ENCODE measurements at regions not wholly inside any gene's neighbourhood (a gene's known extent, or its start where the extent isn't known, plus 50 kb on each side); places are given as distances from the start of the nearest gene placed in this dataset.
A peak's percentile ranks its signal among the peaks of the same experiment; 100 is the strongest.

DNA sequence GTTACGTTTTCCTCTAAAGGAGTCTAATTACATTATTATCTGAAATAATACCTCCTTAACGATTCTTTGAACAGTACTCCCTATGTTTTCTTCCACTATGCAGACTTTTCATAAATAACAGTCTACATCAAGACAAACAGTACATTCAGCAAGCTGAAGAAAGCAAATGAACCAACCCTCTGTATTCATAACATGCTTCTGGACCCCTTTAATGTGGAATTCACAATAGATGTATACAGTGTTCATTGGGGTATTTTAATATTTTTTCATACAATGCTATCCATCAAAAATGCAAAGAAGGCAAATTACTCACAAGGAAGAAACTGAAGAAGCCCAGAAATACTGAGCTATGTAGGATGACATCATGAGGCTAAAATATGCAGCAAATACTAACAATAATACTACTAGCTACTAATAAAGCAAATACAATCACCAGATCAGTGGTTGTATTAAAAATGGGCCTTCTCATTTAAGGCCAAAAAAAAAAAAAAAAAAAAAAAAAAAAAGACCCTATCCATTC is 408.6 kb downstream of the MTX2 start:
- no peak for DNase-seq (ENCODE audit: low read depth, low spot score)

DNA sequence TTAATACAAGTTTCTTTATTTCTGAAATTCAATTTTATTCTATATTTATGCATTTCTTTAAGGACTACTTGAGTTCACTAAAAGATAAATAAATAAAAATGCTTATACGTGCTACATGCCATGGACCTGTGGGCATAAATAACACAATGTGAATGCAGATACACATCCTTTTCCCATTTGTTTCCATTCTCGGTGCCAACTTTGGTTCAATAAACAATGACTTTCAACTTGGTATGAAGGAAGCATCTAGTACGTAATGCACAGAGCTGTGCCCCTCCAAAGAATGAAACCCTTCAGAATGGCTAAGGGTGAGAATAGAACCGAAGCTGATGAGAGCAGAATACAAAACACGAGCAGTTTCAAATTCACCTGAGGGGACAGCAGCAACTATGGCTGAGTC is 409.3 kb downstream of the MTX2 start:
- no peak for DNase-seq (ENCODE audit: low read depth, low spot score)

DNA sequence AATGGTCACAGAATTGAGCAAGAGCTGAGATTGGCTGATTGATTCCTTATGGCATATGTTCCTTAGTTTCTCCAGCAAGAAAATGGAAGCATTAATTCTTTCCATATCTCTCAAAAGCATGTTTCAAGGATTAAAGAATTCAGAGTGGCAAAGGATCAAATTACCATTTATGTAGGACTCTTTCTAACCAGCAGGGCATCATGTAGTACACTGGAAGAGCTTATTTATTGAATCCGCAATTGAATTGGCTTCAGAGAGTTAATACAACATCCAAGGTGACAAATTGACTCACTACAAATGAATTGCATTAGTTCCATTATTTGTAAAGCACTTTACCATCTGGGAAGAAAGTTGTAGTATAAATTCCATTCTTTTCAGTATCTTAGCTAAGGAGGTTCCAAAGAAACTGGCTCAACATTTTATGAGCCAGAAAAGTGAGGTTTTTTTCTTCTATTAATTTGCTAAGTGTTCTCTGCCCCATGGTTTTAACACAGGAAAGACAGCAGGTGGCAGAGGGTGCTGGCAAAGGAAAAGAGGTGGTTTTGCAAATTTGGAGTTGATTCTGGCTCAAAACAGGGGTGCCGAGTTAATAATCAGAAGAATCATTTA is 409.9 kb downstream of the MTX2 start:
- no peak for DNase-seq (ENCODE audit: low read depth, low spot score)

DNA sequence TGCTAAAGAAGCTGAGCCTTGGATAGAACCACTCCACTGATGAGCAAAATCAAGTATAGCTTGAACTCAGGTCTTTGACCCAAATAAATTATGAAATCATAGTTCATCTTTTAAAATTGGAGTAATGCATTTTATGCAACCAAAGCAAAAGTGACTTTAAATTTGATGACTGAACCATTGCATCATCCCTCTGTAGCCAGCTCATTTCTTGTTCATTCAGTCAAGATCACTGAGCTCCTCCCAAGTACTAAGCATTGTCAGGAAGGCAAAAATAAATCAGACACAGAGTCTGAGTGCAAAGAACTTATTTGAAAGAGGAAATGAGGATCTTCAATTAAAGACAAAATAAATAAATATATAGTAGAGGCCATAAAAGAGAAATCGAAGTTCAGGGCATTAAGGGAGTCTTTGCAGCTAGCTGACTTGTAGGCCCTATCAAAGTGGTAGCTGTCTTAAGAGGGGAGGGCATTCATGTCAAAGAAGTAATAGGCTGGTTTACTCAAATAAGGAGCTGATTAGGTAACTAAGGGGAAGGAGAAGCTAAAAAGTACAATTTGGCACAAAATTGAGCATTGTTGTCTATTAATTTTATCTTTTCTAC is 411.8 kb downstream of the MTX2 start:
- DNase-seq (ENCODE audit: low read depth, low spot score) = no peak

DNA sequence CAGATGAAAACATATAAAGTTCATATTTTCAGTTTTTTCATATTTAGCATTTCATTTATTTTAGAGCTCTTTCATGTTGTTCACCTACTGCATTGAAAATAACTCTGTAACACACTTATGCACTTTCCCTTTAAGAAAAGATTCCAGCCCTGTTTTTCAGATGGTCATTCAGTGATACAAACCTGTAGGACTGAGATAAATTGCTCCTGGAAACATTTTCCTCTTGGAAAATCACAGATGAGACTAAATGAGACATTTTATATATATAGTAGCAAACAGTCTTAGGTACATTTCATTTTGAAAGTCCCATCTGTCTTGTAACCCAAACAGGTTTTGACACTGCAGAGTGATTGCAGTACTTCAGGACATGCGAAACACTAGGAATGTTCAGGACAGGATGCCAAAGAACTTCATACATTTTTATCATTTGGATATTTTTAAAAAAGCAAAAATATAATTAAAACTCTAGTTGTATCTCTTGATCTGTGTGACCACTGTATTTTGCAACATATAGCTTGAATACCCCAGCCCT is 412.4 kb downstream of the MTX2 start:
- DNase-seq (ENCODE audit: low read depth, low spot score) = no peak

DNA sequence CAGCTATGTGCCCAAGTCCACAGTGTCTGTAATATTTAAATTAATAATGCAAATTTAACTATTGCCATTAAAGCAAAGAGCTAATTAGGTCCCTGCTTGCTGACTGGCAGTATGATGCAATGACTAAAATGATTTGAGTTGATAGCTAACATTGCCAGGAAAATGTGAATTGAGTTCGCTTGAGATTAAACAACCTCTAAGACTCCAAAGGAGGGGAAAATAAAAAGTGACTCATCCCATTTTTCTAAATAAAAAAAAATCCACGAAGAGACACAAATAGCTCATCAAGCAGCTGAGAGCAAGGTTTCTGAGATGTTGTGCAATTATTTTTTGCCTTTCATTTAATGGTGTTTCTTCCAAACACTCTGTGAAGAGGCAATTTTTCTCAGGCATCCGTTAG is 413.0 kb downstream of the MTX2 start:
- no peak for DNase-seq (ENCODE audit: low read depth, low spot score)

DNA sequence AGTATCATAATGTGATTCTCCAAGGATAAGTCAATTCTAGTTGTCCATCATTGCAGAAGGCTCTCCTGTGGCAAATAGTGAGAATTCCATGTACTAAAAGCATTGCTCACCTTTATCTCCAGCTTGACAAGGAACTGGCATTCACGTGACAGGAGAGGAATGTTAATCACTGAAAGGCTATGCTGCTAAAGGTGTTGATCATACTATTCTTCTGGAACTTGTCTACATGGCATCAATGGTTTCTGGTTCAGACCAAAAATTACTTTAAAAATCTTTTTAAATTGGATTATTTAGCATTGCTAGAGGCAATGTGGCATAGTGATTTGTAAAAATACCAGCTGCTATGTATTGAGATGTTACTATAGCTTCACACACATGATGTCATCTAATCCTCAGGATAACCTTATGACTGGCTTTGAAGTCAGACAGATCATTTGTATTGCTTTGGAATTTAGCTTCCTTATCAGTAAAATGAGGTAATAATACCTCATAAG is 414.4 kb downstream of the MTX2 start:
- no peak for DNase-seq (ENCODE audit: low read depth, low spot score)

DNA sequence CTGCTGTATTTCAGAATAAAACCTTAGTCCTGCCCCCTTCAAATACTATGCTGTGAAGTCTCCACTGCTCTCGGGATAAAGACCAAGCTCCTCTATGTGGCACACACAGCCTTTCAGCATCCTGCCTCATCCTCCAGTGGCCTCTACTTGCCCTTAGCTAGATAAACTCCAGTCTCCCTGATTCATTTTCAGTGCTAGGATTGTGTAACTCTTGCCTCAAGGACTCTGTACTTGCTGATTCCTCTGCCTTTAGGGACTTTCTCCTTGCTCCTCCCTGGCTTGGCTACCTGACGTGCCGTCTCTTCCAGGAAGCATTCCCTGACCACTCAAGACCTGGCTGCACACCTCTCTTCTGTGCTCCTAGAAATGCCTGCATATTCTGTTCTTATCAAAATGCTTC is 416.7 kb downstream of the MTX2 start:
- DNase-seq (ENCODE audit: low read depth, low spot score) = no peak

DNA sequence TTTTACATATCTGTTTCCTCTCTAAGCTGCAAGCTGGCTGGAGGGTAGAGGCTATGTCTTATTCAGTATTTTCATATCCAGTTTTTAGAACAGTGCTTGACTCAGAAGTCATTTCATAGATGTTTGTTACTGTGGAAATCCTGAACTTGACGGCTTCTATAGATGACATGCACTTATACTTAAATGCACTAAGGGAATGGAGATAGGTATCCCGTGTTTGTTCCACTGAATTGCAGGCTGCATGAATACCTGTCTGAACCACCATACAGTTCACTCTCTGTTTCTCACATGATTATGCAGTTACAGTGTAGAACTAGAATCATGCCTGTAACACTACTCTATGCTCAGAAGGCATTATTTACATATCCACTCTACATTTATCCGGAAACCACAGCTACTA is 417.1 kb downstream of the MTX2 start:
- DNase-seq (ENCODE audit: low read depth, low spot score) = no peak

DNA sequence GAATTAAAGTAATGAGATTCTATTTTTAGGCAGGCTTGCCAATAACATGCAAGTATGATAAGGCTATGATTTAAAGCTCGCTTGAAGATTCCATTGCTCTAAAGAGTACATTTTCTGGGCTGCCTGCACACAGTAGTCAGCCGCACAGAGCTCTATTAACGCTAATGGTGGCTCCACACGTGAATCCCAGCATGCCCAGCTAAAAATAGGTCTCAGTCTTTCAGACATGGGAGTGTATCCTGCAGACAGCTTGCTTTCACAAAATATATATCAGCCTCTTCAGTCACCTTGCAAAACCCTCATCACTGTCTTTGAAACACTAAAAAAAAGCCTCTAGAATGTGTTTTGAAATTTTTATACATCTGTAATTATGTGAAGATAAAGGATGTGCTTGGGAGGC is 418.1 kb downstream of the MTX2 start:
- no peak for DNase-seq (ENCODE audit: low read depth, low spot score)

DNA sequence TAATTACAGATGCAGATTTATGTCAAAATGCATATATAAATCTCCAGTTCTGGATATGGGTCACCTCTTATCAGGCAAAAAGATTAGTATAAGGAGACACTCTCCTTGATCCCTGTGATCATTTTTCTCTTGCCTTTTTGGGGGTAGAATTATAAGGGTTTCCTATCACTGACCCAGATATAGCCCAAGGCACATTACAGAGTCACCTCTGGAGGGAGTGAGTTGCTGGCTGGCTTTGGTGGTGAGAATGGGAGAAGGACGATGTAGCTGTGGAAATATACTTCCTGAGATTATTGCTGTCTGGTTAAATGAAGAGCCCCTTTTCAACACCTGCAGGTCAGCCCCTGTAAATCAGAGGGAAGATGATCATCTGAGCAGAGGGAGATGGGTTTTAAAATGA is 418.7 kb downstream of the MTX2 start:
- no peak for DNase-seq (ENCODE audit: low read depth, low spot score)

DNA sequence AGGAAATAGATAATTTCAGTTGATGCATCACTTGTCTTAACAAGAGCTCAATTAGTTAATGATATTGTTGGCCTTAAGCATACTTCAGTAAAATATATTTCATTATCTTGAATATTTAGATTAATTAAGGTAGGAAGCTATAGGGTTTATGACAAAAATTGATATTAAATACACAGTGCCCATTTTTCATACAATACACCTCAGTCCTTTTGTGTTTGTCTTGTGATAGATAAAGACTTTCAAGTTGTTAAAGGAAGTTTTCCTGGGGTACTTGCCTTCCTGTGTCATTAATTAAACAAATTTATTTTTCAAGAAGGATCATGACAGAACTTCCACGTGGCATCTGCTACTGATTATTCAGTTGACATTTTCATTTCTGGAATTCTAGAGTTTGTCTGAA is 420.5 kb downstream of the MTX2 start:
- DNase-seq (ENCODE audit: low read depth, low spot score) = no peak

DNA sequence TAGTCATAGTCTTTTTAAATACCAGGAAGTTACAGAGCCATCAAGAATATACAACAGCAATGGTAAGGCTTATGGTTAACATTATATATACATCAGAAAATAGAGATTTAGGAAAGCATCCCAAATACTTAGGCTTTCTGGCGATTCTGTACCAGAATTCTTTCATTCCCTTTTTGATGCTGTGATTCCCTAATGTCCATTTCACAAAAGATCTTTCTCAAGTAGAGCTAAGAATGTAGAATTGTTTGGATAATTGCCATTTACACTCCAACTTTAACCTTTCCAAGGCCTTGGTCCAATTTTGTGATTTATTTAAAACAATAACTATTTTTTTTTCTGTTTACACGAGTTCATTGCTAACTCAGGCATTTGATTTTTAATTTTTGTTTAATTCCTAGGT is 422.2 kb downstream of the MTX2 start:
- no peak for DNase-seq (ENCODE audit: low read depth, low spot score)

DNA sequence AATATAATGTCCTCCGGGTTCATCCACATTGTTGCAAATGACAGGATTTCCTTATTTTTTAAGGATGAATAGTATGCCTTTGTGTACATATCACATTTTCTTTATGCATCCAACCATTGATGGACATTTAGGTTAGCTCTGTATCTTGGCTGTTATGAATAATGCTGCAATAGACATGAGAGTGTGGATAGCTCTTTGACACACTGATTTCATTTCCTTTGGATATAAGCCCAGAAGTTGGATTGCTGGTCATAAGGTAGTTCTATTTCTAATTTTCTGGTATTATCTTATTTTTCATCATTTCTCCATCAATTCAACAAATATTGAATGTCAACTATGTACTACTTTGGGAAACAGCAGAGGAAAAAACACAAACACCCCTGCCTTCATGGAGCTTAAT is 423.3 kb downstream of the MTX2 start:
- no peak for DNase-seq (ENCODE audit: low read depth, low spot score)

DNA sequence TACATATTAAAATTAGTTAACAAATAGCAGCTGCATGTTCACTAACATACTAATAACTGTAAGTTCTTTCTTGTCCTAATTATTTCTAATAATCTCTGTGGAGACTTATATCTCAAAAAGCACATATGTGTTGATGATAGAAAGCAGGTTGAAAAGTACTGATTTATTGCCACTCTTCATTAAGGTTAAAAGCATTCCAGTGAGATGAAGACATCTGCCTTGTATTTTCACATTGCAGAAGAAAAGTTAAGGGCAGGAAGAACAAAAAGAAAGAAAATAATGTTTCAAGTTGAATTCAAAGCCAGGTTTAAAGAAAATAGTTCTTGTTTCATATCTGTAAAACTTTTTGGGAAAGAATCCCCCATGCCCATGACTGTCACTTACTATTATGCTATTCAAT is 429.9 kb downstream of the MTX2 start:
- no peak for DNase-seq (ENCODE audit: low read depth, low spot score)

DNA sequence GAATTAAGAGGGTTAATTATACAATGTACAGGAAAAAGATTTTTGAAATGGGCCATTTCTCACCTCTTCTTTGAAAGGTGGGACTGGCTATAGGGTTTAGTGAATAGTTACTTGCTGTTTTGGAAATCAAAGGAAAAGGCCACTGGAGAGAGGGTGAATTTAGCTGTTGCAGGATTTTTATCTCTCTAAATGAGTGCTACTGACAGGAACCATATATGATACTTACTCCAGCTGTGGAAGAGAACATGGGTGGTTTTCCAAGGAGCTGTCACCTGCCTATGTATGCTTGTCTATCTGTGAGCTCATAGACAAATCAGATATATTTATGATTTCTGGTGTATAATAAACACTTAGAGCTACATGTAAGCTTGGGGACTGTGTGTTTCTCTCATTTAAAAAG is 430.4 kb downstream of the MTX2 start:
- DNase-seq (ENCODE audit: low read depth, low spot score) = no peak

DNA sequence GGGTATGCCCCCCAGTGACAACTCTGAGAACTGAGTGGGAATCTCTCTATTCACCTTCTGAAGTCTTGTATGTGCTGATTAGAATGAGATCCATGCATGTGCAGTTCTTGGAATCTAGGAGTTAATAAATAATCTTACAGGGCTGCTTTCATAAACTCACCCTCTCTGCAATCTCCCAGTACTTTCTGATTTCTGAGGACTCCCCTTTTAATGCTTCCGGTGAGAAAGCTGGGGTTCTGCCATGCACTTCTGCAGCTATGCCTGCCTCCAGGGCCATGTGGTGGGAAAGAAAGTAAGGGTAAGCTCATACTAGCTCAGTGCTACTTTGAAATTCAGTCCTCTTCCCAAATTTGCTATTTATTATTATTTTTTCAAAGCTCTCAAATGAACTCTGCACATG is 432.9 kb downstream of the MTX2 start:
- DNase-seq (ENCODE audit: low read depth, low spot score) = no peak

DNA sequence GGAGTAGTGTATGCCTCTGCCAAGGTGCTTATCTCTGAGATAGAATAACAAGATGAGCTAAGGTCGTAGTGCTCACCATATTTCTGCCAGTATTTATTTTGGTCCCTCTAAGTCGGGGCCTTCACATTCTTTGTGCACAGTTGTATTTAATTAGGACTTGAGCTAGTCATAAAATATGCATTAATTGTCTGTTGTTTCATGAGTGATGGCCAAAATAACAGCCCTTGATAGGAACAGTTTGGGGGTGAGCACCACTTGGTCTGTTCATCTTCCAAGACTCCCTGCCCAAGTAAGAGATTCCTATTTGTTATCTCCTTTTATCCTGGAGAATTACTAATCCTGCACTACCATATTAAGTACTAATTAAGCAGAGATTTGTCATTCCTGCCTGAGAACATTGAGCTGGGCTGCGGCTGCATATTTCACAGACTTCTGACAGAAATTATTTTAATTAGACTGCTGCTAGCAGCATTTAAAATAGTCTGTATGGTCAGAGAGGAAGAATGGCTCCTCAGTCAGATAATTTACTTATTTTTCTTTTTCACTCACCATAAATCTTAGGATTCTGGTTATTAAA is 435.1 kb downstream of the MTX2 start:
- DNase-seq (ENCODE audit: low read depth, low spot score) = peak; percentile 4

DNA sequence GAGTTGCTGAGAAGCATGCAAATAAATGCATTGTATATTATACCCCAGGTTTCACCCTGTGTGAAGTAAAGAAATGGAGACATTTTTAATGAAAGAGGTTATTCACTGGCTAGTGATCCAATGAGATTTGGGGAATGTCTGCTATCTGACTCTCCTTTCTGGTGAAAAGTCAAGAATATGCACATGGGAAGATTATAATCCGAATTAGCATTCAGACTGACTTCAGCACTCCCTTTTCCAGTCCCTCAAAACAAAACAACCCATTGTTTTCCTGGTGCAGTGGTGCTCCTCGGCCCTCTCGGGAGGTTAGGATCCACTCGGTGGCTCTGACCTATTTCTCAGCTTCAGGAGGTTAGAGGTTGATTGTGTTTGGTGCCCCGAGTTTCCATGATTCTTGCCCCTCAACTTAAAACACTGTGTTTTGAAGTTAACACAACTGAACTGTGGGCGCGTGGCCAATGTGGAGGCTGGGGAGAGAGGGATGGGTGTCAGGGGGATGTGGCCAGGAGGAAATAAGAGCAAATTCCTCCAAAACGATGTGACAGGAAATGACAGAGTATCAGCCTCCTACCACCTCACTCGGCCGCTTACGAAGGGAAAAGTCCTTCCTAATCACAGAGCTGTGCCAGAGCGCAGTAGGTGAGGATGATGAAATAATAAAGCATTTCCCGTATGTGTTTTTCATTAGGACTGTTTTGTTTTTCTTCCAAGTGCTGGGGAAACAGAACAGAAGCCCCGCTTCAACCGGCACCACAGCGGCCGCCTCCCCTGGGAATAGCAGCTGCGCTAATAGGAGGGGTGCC is 440.1 kb downstream of the MTX2 start:
- no peak for DNase-seq (ENCODE audit: low read depth, low spot score)

DNA sequence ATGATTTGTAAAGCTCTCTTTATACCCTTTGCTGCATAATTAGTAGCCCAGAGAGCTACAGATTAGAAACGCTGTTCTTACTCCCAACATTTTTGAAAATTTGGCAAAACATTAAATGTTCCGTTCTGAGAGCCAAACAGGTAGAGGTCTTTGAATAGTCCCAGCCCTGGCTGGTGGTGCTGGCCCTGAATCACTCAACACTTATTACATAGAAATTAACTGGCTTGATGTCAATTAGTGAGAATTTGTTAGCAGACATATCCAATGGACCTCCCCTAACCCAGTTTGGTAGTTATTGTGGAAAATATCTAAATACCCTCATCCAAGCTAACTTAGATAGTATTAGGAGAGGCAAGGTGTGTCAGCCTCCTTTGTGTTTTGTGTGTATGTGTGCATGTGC is 440.7 kb downstream of the MTX2 start:
- DNase-seq (ENCODE audit: low read depth, low spot score) = no peak

DNA sequence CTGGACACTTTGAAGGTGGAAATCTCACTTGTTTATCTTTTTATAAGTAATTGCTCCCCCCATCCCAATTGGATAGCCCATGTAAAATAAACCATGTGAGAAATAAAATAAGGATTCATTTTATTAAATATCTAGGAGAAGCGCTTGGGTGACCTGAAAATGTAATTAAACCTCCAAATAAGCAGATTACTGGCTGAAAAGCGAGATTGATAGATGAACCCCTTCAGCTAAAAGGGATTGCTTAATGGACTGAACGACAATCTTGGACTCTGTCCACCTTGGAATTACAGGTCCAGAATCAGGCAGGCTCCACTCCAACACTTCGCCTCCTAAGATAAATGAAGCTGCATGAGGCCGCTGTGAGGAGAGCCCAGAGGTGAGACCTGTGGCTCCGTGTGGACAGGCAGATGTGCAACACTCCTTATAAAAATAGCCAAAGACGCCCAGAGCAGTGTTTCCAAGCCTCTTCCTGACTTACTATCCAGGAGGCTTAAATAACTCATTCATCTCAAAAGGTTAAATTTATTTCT is 441.5 kb downstream of the MTX2 start:
- no peak for DNase-seq (ENCODE audit: low read depth, low spot score)

Data from astrocyte of the hippocampus (primary cell).